ENCODE measurements at regions not wholly inside any gene's neighbourhood (a gene's known extent, or its start where the extent isn't known, plus 50 kb on each side); places are given as distances from the start of the nearest gene placed in this dataset.

- Mint-ChIP-seq H3K27me3 (ENCODE audit: low read depth) (no peaks in the 10 kb centered on the region), H3K9me3 (no peaks in the 10 kb centered on the region), H3K27ac (no peak overlapping the region), H3K4me3 (no peak overlapping the region), H3K36me3 (ENCODE audit: insufficient read depth in 1 of 3, low read depth in 3 of 3) (no peaks in the 10 kb centered on the region; a peak in 1 of 7 replicates), H3K4me1 (peaks cover 0 to under 1% of the 10 kb centered on the region in 2 experiments; a peak in 1 of 4 replicates)
- no peaks in the 10 kb centered on the region for H3K23me2 ChIP-seq (ENCODE audit: insufficient read length, low read depth, low read length, poor library complexity, severe bottlenecking)
- H3K4me1 ChIP-seq (ENCODE audit: insufficient read depth, low read length) = no peaks in the 10 kb centered on the region
- no peaks in the 10 kb centered on the region for H3K79me1 ChIP-seq (ENCODE audit: insufficient read depth, low read depth, low read length, poor library complexity, severe bottlenecking)
- no peak overlapping the region for H2BK120ac ChIP-seq (ENCODE audit: low read depth, low read length, poor library complexity, severe bottlenecking)
- H2AK5ac ChIP-seq (ENCODE audit: insufficient read length, low read length) = no peak overlapping the region
- H2BK20ac ChIP-seq (ENCODE audit: low read depth, low read length, poor library complexity, severe bottlenecking) = no peak overlapping the region
- H3K4ac ChIP-seq (ENCODE audit: low read depth, low read length) = no peak overlapping the region
- H4K5ac ChIP-seq (ENCODE audit: insufficient read length, low read depth, low read length) = no peak overlapping the region
- no peak overlapping the region for H2BK12ac ChIP-seq (ENCODE audit: insufficient read length, low read depth, low read length)
- H3K79me2 ChIP-seq (ENCODE audit: insufficient read depth, low read length) = no peaks in the 10 kb centered on the region
- H4K8ac ChIP-seq (replicated peaks; ENCODE audit: insufficient read length, low read depth, low read length) = no peak overlapping the region
- no peak overlapping the region for H3K9ac ChIP-seq (ENCODE audit: extremely low read depth, insufficient read length, low read length)
- H3K56ac ChIP-seq (ENCODE audit: insufficient read length, low read depth, low read length) = no peak overlapping the region
- no peak overlapping the region for H2BK15ac ChIP-seq (ENCODE audit: low read depth, low read length)
- no peaks in the 10 kb centered on the region for H3K27me3 ChIP-seq (ENCODE audit: insufficient read depth, low read length)
- no peak overlapping the region for H2AFZ ChIP-seq (ENCODE audit: low read length)
- no peak overlapping the region for H3T11ph ChIP-seq (ENCODE audit: low read length)
- no peaks in the 10 kb centered on the region for H3K9me3 ChIP-seq (ENCODE audit: control insufficient read depth, low read depth, low read length)
- no peak overlapping the region for H3K23ac ChIP-seq (ENCODE audit: insufficient read length, low read depth, low read length)
- TF ChIP-seq, protein P1, sequence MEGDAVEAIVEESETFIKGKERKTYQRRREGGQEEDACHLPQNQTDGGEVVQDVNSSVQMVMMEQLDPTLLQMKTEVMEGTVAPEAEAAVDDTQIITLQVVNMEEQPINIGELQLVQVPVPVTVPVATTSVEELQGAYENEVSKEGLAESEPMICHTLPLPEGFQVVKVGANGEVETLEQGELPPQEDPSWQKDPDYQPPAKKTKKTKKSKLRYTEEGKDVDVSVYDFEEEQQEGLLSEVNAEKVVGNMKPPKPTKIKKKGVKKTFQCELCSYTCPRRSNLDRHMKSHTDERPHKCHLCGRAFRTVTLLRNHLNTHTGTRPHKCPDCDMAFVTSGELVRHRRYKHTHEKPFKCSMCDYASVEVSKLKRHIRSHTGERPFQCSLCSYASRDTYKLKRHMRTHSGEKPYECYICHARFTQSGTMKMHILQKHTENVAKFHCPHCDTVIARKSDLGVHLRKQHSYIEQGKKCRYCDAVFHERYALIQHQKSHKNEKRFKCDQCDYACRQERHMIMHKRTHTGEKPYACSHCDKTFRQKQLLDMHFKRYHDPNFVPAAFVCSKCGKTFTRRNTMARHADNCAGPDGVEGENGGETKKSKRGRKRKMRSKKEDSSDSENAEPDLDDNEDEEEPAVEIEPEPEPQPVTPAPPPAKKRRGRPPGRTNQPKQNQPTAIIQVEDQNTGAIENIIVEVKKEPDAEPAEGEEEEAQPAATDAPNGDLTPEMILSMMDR (conservative IDR thresholded peaks at IDR 0.05) = no peak
- no peak overlapping the region for H3K14ac ChIP-seq (ENCODE audit: insufficient read depth, low read length)
- H2BK5ac ChIP-seq (ENCODE audit: insufficient read length, low read length) = no peak overlapping the region
- no CpG with 5 or more reads among the region's 3 CpGs for WGBS (ENCODE audit: extremely low coverage, insufficient read length, low lambda C conversion rate)
- DNase-seq = no peak
- no peaks in the 10 kb centered on the region for H4K20me1 ChIP-seq (ENCODE audit: control insufficient read depth, insufficient read depth, insufficient read length)
- H4K91ac ChIP-seq (ENCODE audit: insufficient read length, low read depth, low read length) = no peak overlapping the region
- no peak overlapping the region for H3K27ac ChIP-seq (ENCODE audit: insufficient read length, low read depth, low read length)
- H3K18ac ChIP-seq (ENCODE audit: insufficient read length, low read depth, low read length) = no peak overlapping the region
- H3K4me2 ChIP-seq (ENCODE audit: insufficient read depth, insufficient read length, low read length) = no peak overlapping the region
Measured at GRCh38 chr15:46956456-46956855, 760.8 kb upstream of the SEMA6D start.

Measured in H9 (cell line).